ENCODE measurements at regions not wholly inside any gene's neighbourhood (a gene's known extent, or its start where the extent isn't known, plus 50 kb on each side); places are given as distances from the start of the nearest gene placed in this dataset.

- H2BK5ac ChIP-seq (ENCODE audit: low read depth, low read length), result no peak overlapping the region
- FAIRE-seq (no peak), DNase-seq (ENCODE audit: low read depth in 1 of 2, low spot score in 2 of 2) (no peak)
- POLR2A ChIA-PET (ENCODE audit: partially characterized antibody), result no interaction called here
- no peak overlapping the region for H3K9ac ChIP-seq (replicated peaks in 1 of 4; ENCODE audit: extremely low read depth in 1 of 4, low read depth in 3 of 4, low read length in 3 of 4)
- CTCF ChIA-PET (ENCODE audit: partially characterized antibody), result no interaction called here
- H3K23ac ChIP-seq (ENCODE audit: insufficient read length), result no peak overlapping the region
- no peaks in the 10 kb centered on the region for H3K9me3 ChIP-seq (ENCODE audit: insufficient read depth in 2 of 2, low read depth in 1 of 2, low read length in 1 of 2)
- H4K5ac ChIP-seq (ENCODE audit: insufficient read length, low read depth, low read length), result no peak overlapping the region
- no peak overlapping the region for H3K14ac ChIP-seq (ENCODE audit: insufficient read length)
- TF ChIP-seq SIN3A (conservative IDR thresholded peaks at IDR 0.05 in 1 of 2, IDR thresholded peaks at IDR 0.05 in 1 of 2; ENCODE audit: low read depth in 1 of 2, low read length in 2 of 2) (no peak), NANOG (IDR thresholded peaks at IDR 0.05; ENCODE audit: insufficient read depth, low read depth, low read length, poor library complexity, severe bottlenecking) (peak; percentile 15), E2F6 (IDR thresholded peaks at IDR 0.05) (no peak), TEAD4 (IDR thresholded peaks at IDR 0.05; ENCODE audit: low read depth, low read length) (no peak)
- H4K8ac ChIP-seq (ENCODE audit: extremely low read depth, insufficient read depth, low read length), result no peak overlapping the region
- H3K27ac ChIP-seq (ENCODE audit: low read depth, low read length), result no peak overlapping the region
- no peaks in the 10 kb centered on the region for H3K27me3 ChIP-seq (replicated peaks in 1 of 4; ENCODE audit: control insufficient read depth in 3 of 4, extremely low read depth in 1 of 4, insufficient read depth in 3 of 4, low read length in 3 of 4)
- H2AK5ac ChIP-seq (ENCODE audit: low read depth, low read length), result no peak overlapping the region
- H2BK120ac ChIP-seq (replicated peaks; ENCODE audit: low read depth, low read length), result no peak overlapping the region
- no peak overlapping the region for H2BK15ac ChIP-seq (ENCODE audit: low read length)
- no peak overlapping the region for H4K91ac ChIP-seq (replicated peaks; ENCODE audit: insufficient read length, low read length)
- 46% methylated on average over 3 of the region's 3 CpGs; no CpG with 5 or more reads in 1 of the 2 experiments for WGBS, 2 experiments (ENCODE audit: extremely low coverage in 1 of 2, insufficient coverage in 1 of 2, insufficient read length in 1 of 2, insufficient replicate concordance in 2 of 2, low coverage in 1 of 2, low lambda C conversion rate in 2 of 2, missing lambda C conversion rate in 1 of 2)
- no peaks in the 10 kb centered on the region for H3K23me2 ChIP-seq (ENCODE audit: low read depth, low read length)
- no peak overlapping the region for H3K4ac ChIP-seq (replicated peaks; ENCODE audit: insufficient read length, low read depth, low read length)
- H3K79me1 ChIP-seq (ENCODE audit: low read depth, low read length), result no peaks in the 10 kb centered on the region
- H3K4me3 ChIP-seq (ENCODE audit: extremely low read depth in 1 of 4, insufficient read depth in 2 of 4, low read depth in 3 of 4, low read length in 4 of 4), result no peak overlapping the region
- 0 out of 7 replicates have a peak, but pooled peaks cover 0 to 3% (median 0%) of the 10 kb centered on the region in 4 experiments for H3K4me1 ChIP-seq (replicated peaks in 1 of 4; ENCODE audit: control insufficient read depth in 3 of 4, insufficient read depth in 4 of 4, low read length in 3 of 4)
- H2BK20ac ChIP-seq (ENCODE audit: low read length), result no peak overlapping the region
- no peaks in the 10 kb centered on the region for H4K20me1 ChIP-seq (replicated peaks in 1 of 2; ENCODE audit: control insufficient read depth in 1 of 2, insufficient read depth in 2 of 2, low read length in 2 of 2)
- no peak overlapping the region for H3K18ac ChIP-seq (ENCODE audit: extremely low read depth, low read length)
- H2BK12ac ChIP-seq (ENCODE audit: low read depth, low read length), result no peak overlapping the region
- H3K36me3 ChIP-seq (ENCODE audit: control insufficient read depth in 2 of 4, insufficient read depth in 4 of 4, low read length in 3 of 4), result no peaks in the 10 kb centered on the region
- H3K56ac ChIP-seq (replicated peaks; ENCODE audit: insufficient read length, low read depth, low read length), result no peak overlapping the region
- no peak overlapping the region for H3K4me2 ChIP-seq (ENCODE audit: insufficient read depth in 1 of 2, low read depth in 2 of 2, low read length in 2 of 2)
- H2AFZ ChIP-seq (ENCODE audit: low read length), result no peak overlapping the region
- H3K79me2 ChIP-seq (ENCODE audit: control insufficient read depth in 1 of 2, insufficient read depth in 2 of 2, low read length in 2 of 2), result no peaks in the 10 kb centered on the region
Measured at GRCh38 chr15:95832668-95833067, 497.8 kb upstream of the NR2F2 start.

Measured in H1 (cell line).